Karpas-422 (cell line): ENCODE measurements at regions not wholly inside any gene's neighbourhood (a gene's known extent, or its start where the extent isn't known, plus 50 kb on each side); places are given as distances from the start of the nearest gene placed in this dataset.
"Not testable (repeated sequence)": the region's sequence is repeated elsewhere in the genome, so short reads cannot be mapped to it uniquely, and the experiment has no call there.

Experiments
- DNase-seq: peaks from one replicate; pipeline ENCODE4 v3.0.0-alpha.2; 2015
- H2AFZ ChIP-seq: fragments of 200-600 bp; sonication (generic); 2 replicates; pipeline ENCODE4 v1.6.1; 2014; ENCODE audit warnings: antibody characterized with exemption, low read length, mixed read lengths
- H3K27ac ChIP-seq: fragments of 200-600 bp; sonication (generic); 2 replicates; pipeline ENCODE4 v1.5.1; 2014; ENCODE audit warnings: mild to moderate bottlenecking, low read length, moderate library complexity
- H3K27me3 ChIP-seq: fragments of 200-600 bp; sonication (generic); 2 replicates; pipeline ENCODE4 v1.6.1; 2014; ENCODE audit warnings: low read length, mixed read lengths
- H3K36me3 ChIP-seq: fragments of 200-600 bp; sonication (generic); 2 replicates; pipeline ENCODE4 v1.6.1; 2014; ENCODE audit warnings: low read length, mixed read lengths; ENCODE audit not compliant: insufficient read depth
- H3K4me1 ChIP-seq: fragments of 200-600 bp; sonication (generic); 2 replicates; pipeline ENCODE4 v1.6.1; 2014; ENCODE audit warnings: mild to moderate bottlenecking, low read length, mixed read lengths
- H3K4me2 ChIP-seq: fragments of 200-600 bp; sonication (generic); 2 replicates; pipeline ENCODE4 v1.6.1; 2014; ENCODE audit warnings: low read length, low read depth, mild to moderate bottlenecking; ENCODE audit not compliant: poor library complexity, severe bottlenecking
- H3K4me3 ChIP-seq: fragments of 200-600 bp; sonication (generic); 2 replicates; pipeline ENCODE4 v1.5.1; 2014; ENCODE audit warnings: mild to moderate bottlenecking, antibody characterized with exemption, low read length, mixed read lengths
- H3K79me2 ChIP-seq: fragments of 200-600 bp; sonication (generic); 2 replicates; pipeline ENCODE4 v1.6.1; 2014; ENCODE audit warnings: mild to moderate bottlenecking, low read length, mixed read lengths
- H3K9ac ChIP-seq: fragments of 200-600 bp; sonication (generic); 2 replicates; pipeline ENCODE4 v1.6.0; 2014; ENCODE audit warnings: low read length
- H3K9me2 ChIP-seq: fragments of 200-600 bp; sonication (generic), shearing (Covaris generic); replicated peaks from 2 replicates; pipeline ENCODE4 v1.6.0; 2014; ENCODE audit warnings: mild to moderate bottlenecking, low read length, moderate library complexity; ENCODE audit not compliant: insufficient read depth
- H3K9me3 ChIP-seq: fragments of 300-700, 200-600 bp; sonication (generic); 2 replicates; pipeline ENCODE4 v1.6.1; 2014; ENCODE audit warnings: low read length, mixed read lengths
- H4K20me1 ChIP-seq: fragments of 200-600 bp; sonication (generic); 2 replicates; pipeline ENCODE4 v1.6.1; 2014; ENCODE audit warnings: mild to moderate bottlenecking, antibody characterized with exemption, low read length, low read depth; ENCODE audit not compliant: insufficient read depth

DNA sequence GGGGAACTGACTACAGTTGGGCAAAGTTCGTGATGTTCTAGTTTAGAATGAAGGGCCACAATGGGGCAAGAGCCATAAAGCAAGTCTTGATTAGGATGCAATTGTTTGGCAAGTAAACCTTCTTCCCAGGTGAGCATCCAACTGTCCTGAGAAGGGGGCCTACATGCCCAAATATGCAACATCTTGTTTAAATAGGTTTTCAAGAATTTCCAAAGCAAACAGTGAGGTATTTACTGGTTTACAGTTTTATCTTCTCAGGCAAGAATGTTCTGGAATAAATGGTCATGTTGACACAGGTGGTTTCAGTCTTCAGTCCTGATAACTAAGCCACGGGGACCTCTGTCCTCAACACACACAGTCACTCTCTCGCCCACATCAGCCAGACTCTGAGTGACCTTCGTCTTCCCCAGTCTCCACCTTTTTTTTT lies 90.3 kb upstream of the FAM174B start:
- Histone ChIP-seq H3K36me3 (no peaks in the 10 kb centered on the region), H3K79me2 (no peaks in the 10 kb centered on the region), H3K27ac (no peak overlapping the region), H3K9ac (no peak overlapping the region), H3K4me3 (no peak overlapping the region), H3K4me2 (no peak overlapping the region), H2AFZ (no peak overlapping the region), H3K9me3 (no peaks in the 10 kb centered on the region), H3K9me2 (no peaks in the 10 kb centered on the region), H4K20me1 (no peaks in the 10 kb centered on the region), H3K4me1 (no peaks in the 10 kb centered on the region), H3K27me3 (no peaks in the 10 kb centered on the region)
- DNase-seq: no peak

DNA sequence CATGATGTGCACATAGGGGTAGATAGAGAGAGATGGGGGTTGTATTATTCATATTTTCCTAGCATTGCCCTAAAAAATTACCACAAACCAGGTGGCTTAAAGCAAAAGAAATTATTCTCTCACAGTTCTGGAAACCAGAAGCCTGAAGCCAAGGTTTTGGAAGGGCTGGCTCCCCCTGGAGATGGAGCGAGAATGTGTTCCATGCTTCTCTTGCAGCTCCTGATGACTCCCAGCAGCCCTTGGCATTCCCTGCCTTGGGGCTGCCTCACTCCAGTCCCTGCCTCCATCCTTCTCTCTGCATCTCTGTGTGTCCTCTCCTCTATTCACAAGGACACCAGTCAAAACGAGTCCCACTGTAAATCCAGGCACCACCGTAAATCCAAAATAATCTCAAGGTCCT lies 91.5 kb upstream of the FAM174B start:
- Histone ChIP-seq H3K27ac (no peak overlapping the region), H3K9me2 (no peaks in the 10 kb centered on the region), H3K4me1 (no peaks in the 10 kb centered on the region), H4K20me1 (no peaks in the 10 kb centered on the region), H3K9ac (no peak overlapping the region), H3K9me3 (no peaks in the 10 kb centered on the region), H3K79me2 (no peaks in the 10 kb centered on the region), H3K4me2 (no peak overlapping the region), H2AFZ (no peak overlapping the region), H3K27me3 (no peaks in the 10 kb centered on the region), H3K36me3 (no peaks in the 10 kb centered on the region), H3K4me3 (no peak overlapping the region)
- DNase-seq: no peak

DNA sequence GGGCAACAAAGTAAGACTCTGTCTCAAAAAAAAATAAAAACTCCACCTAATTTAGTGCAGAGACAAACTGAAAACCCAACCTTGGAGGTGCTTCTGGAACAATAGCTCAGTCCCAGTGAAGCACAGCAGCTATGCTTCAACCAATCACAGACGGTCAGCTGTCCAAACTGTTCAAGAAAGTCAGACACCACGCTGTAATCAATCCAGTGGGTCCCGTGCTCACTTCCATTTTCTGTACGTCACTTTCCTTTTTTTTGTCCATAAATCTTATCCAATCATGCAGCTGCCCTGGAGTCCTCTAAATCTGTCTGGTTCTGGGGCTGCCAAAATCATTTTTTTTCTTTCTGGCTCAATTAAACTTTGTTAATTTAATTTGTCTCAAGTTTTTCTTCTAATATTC lies 93.6 kb upstream of the FAM174B start:
- Histone ChIP-seq H3K4me1 (no peaks in the 10 kb centered on the region), H3K4me3 (no peak overlapping the region), H3K79me2 (no peaks in the 10 kb centered on the region), H3K36me3 (no peaks in the 10 kb centered on the region), H3K9me3 (no peaks in the 10 kb centered on the region), H3K27ac (no peak overlapping the region), H3K4me2 (no peak overlapping the region), H3K27me3 (no peaks in the 10 kb centered on the region), H2AFZ (no peak overlapping the region), H3K9ac (no peak overlapping the region), H4K20me1 (no peaks in the 10 kb centered on the region), H3K9me2 (no peaks in the 10 kb centered on the region)
- DNase-seq: no peak

DNA sequence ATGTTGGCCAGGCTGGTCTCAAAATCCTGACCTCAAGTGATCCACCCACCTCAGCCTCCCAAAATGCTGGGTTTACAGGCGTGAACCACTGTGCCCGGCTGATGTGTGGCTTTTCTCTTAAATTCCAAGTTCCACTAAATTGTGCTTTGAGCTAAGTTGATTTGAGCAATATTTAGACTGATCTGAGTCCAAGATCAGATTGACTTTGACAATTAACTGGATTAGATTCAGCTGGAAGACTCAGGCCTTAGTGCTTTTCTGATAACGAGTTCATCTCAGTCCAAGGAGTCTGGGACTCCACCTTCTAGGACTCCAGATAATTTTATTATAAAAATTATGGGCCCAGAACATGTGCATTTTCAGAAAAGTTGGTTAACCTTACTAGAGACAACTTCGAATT lies 94.4 kb upstream of the FAM174B start:
- Histone ChIP-seq H3K4me3 (no peak overlapping the region), H4K20me1 (no peaks in the 10 kb centered on the region), H3K4me1 (no peaks in the 10 kb centered on the region), H3K9ac (no peak overlapping the region), H3K9me3 (no peaks in the 10 kb centered on the region), H3K36me3 (no peaks in the 10 kb centered on the region), H3K27ac (no peak overlapping the region), H3K79me2 (no peaks in the 10 kb centered on the region), H3K9me2 (no peaks in the 10 kb centered on the region), H3K27me3 (no peaks in the 10 kb centered on the region), H3K4me2 (no peak overlapping the region), H2AFZ (no peak overlapping the region)
- DNase-seq: no peak

DNA sequence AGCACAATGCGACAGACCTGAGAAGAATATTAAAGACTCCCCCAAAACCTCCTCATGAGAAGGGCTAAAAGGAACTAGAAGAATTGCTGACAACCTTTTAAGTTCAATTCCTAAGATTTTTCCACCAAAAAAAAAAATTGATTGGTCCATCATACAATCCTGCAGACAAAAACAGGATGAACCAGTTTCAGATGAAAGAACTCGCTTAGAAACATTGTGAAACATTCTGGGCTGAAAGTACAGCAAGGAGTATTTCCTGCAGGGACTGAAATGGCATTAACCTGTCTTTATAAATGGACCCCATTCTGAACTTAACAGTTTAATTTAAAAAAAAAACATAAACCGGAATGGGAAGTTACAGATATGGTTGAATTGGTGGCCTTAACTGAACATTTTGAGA lies 96.0 kb upstream of the FAM174B start:
- no peak overlapping the region for H3K4me2 ChIP-seq
- no peaks in the 10 kb centered on the region for H4K20me1 ChIP-seq
- H3K4me1 ChIP-seq: no peaks in the 10 kb centered on the region
- H2AFZ ChIP-seq: no peak overlapping the region
- no peaks in the 10 kb centered on the region for H3K79me2 ChIP-seq
- no peaks in the 10 kb centered on the region for H3K36me3 ChIP-seq
- no peaks in the 10 kb centered on the region for H3K9me2 ChIP-seq
- H3K9ac ChIP-seq: no peak overlapping the region
- no peak overlapping the region for H3K4me3 ChIP-seq
- DNase-seq: no peak
- H3K9me3 ChIP-seq: no peaks in the 10 kb centered on the region
- no peaks in the 10 kb centered on the region for H3K27me3 ChIP-seq
- H3K27ac ChIP-seq: no peak overlapping the region

DNA sequence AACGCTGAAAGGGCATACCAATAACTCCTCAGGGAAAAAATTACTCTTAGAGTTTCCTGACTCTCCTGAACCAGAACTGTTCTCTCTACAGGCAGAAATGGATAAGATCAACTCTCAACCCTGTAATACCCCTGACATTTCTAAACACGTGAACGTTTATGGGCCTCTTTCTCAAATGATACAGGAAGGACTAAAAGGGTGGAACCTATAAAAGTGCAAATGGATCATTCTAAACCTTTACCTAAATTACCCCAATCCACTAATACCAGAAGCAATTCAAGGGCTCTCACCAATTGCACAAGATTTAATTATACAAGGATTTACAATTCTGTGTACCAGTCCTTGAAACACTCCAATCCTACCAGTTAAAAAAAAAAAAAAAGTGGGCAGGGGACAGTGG lies 98.0 kb upstream of the FAM174B start:
- no peaks in the 10 kb centered on the region for H3K27me3 ChIP-seq
- H3K9me2 ChIP-seq: no peaks in the 10 kb centered on the region
- H3K79me2 ChIP-seq: no peaks in the 10 kb centered on the region
- H3K27ac ChIP-seq: no peak overlapping the region
- no peak for DNase-seq
- H3K9ac ChIP-seq: no peak overlapping the region
- H3K36me3 ChIP-seq: no peaks in the 10 kb centered on the region
- no peaks in the 10 kb centered on the region for H3K9me3 ChIP-seq
- no peaks in the 10 kb centered on the region for H3K4me1 ChIP-seq
- no peak overlapping the region for H3K4me3 ChIP-seq
- no peak overlapping the region for H2AFZ ChIP-seq
- H4K20me1 ChIP-seq: no peaks in the 10 kb centered on the region
- H3K4me2 ChIP-seq: no peak overlapping the region

DNA sequence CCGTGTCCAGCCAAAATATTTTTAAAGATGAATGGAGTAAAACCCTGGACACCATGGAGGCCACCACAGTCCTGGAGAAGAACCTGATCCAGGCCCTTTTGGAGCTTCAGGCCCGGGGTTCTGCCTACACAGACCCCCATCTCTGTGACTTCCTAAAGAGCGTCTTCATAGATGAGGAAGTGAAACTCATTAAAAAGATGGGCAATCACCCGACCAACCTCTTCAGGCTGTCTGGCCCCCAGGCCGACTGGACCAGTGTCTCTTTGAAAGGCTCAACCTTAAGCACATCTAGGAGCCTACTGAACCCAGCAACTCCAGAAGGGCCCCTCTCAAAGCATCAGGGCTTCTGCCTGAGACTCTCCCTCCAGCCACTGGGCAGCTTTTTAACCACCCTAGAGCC lies 107.9 kb upstream of the FAM174B start:
- H4K20me1 ChIP-seq: no peaks in the 10 kb centered on the region
- peaks cover 3% of the 10 kb centered on the region; the same call in 1 of the 2 replicates for H3K4me1 ChIP-seq
- H3K79me2 ChIP-seq: no peaks in the 10 kb centered on the region
- no peak overlapping the region for H3K27ac ChIP-seq
- no peak overlapping the region for H3K4me3 ChIP-seq
- no peaks in the 10 kb centered on the region for H3K9me3 ChIP-seq
- no peaks in the 10 kb centered on the region for H3K9me2 ChIP-seq
- H3K27me3 ChIP-seq: no peaks in the 10 kb centered on the region
- H3K9ac ChIP-seq: no peak overlapping the region
- DNase-seq: no peak
- no peak overlapping the region for H3K4me2 ChIP-seq
- no peaks in the 10 kb centered on the region for H3K36me3 ChIP-seq
- H2AFZ ChIP-seq: no peak overlapping the region

DNA sequence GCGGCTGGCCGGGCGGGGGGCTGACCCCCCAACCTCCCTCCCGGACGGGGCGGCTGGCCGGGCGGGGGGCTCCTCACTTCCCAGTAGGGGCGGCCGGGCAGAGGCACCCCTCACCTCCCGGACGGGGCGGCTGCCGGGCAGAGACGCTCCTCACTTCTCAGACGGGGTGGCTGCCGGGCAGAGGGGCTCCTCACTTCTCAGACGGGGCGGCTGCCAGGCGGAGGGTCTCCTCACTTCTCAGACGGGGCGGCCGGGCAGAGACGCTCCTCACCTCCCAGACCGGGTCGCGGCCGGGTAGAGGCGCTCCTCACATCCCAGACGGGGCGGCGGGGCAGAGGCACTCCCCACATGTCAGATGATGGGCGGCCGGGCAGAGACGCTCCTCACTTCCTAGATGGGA lies 112.6 kb upstream of the FAM174B start:
- not testable (repeated sequence) for H2AFZ ChIP-seq

DNA sequence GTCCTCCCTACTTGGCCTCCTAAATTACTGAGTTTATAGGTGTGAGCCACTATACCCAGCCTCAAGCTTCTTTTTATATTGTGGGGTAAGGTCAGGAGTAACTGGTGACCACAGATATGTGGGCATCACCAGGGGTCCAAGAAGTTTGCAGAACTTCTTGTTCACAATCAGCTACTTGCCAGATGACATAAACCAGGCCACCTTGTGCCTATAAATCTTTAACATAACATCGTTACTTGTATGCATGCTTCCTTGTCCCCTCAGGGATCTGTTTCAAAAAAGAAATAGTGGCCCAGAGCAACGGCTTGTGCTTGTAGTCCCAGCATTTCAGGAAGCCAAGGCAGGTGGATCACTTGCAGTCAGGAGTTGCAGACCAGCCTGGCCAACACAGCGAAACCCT lies 115.1 kb upstream of the FAM174B start:
- H3K36me3 ChIP-seq: no peaks in the 10 kb centered on the region
- no peaks in the 10 kb centered on the region for H3K27me3 ChIP-seq
- no peaks in the 10 kb centered on the region for H3K9me2 ChIP-seq
- no peaks in the 10 kb centered on the region for H3K4me1 ChIP-seq
- DNase-seq: no peak
- no peak overlapping the region for H3K27ac ChIP-seq
- H4K20me1 ChIP-seq: no peaks in the 10 kb centered on the region
- H3K4me3 ChIP-seq: no peak overlapping the region
- no peaks in the 10 kb centered on the region for H3K79me2 ChIP-seq
- H3K9me3 ChIP-seq: no peaks in the 10 kb centered on the region
- no peak overlapping the region for H3K4me2 ChIP-seq
- H2AFZ ChIP-seq: no peak overlapping the region
- H3K9ac ChIP-seq: no peak overlapping the region

More for the DNA sequence above, 112.6 kb upstream of the FAM174B start:
- H4K20me1 ChIP-seq, H3K27ac ChIP-seq, H3K27me3 ChIP-seq, H3K9me2 ChIP-seq, H3K9me3 ChIP-seq, H3K4me1 ChIP-seq, H3K9ac ChIP-seq, H3K4me3 ChIP-seq, H3K36me3 ChIP-seq, H3K4me2 ChIP-seq, H3K79me2 ChIP-seq, DNase-seq: not testable (repeated sequence)
